Transverse colon (tissue), 4 donors: ENCODE measurements at regions not wholly inside any gene's neighbourhood (a gene's known extent, or its start where the extent isn't known, plus 50 kb on each side); places are given as distances from the start of the nearest gene placed in this dataset.

ENCODE experiments used
- DNase-seq: peaks from one replicate; pipeline ENCODE4 v3.0.0-alpha.2; 2019
- H3K27ac ChIP-seq, 4 donors: fragments of 200-600 bp; sonication (generic); 2 replicates each; pipeline ENCODE4 v1.5.1; 2016 to 2018; ENCODE audit warnings: inconsistent platforms in 4 of 4
- H3K27me3 ChIP-seq: fragments of 200-600 bp; sonication (generic); 2 replicates; pipeline ENCODE4 v1.5.1; 2017; ENCODE audit warnings: inconsistent platforms
- H3K36me3 ChIP-seq, 4 donors: fragments of 200-600 bp; sonication (generic); 2 replicates each; pipeline ENCODE4 v1.5.1; 2017 to 2019; ENCODE audit warnings: inconsistent platforms in 4 of 4
- H3K4me1 ChIP-seq, 4 donors: fragments of 200-600 bp; sonication (generic); 2 replicates each; pipeline ENCODE4 v1.5.1; 2017 to 2020; ENCODE audit warnings: inconsistent platforms in 4 of 4
- H3K4me3 ChIP-seq, 4 donors: fragments of 200-600 bp; sonication (generic); 1 replicate in 1 of 4; 2 replicates in 3 of 4; pipeline versions ENCODE4 v1.5.1 to v1.6.1; 2017 to 2019; ENCODE audit warnings: inconsistent platforms in 4 of 4
- H3K9me3 ChIP-seq, 2 donors: fragments of 200-600 bp; sonication (generic); 2 replicates each; pipeline ENCODE4 v1.5.1; 2017 to 2019; ENCODE audit warnings: inconsistent platforms in 2 of 2
- CTCF ChIP-seq, 5 experiments: fragments of 200-600 bp in 3 of 5; fragments of 450-650 bp in 2 of 5; sonication (generic) in 3 of 5; IDR thresholded peaks; 1 replicate in 2 of 5; 2 replicates in 3 of 5; pipeline ENCODE4 v1.5.1; 2016 to 2017; ENCODE audit warnings: antibody characterized with exemption in 5 of 5, inconsistent platforms in 3 of 5, mild to moderate bottlenecking in 2 of 5, moderate library complexity in 1 of 5
- EP300 ChIP-seq: sonication (generic); formaldehyde crosslinking; IDR thresholded peaks from one replicate; pipeline ENCODE4 v1.6.1; 2017; ENCODE audit warnings: antibody characterized with exemption, low read depth
- POLR2A ChIP-seq: fragments of 450-650 bp; IDR thresholded peaks from one replicate; pipeline ENCODE4 v1.6.1; 2016; ENCODE audit warnings: antibody characterized with exemption, mild to moderate bottlenecking, moderate library complexity
- POLR2AphosphoS5 ChIP-seq, 3 donors: sonication (generic); formaldehyde crosslinking; IDR thresholded peaks; one replicate each; pipeline ENCODE4 v1.6.1; 2016; ENCODE audit warnings: antibody characterized with exemption in 3 of 3
- WGBS, 2 donors: methylation state at CpG; one replicate each; pipeline ENCODE4 v1.1.5; 2018; ENCODE audit warnings: low coverage in 1 of 2; 5-methylcytosine and 5-hydroxymethylcytosine counted together
- in situ Hi-C, 4 donors: fragments of 200-750 bp; cut with MboI; loops; one replicate each; pipeline versions ENCODE4 v1.15.0 to v1.15.1; 2017; ENCODE audit warnings: low sequenced_read_pairs in 3 of 4, low pct_ligation_motif_present in 1 of 4, low pct_unique_long_range_greater_than_20kb in 1 of 4
- intact Hi-C: fragments of 100-400 bp; cut with DNase I; formaldehyde crosslinking; loops from one replicate; pipeline ENCODE4 v1.15.1; 2023; ENCODE audit warnings: low total_unique reads

GRCh38 chr14:53808042-53808441 lies 148.6 kb downstream of the BMP4 start:
- in situ Hi-C loops (no loop called here), intact Hi-C loops (no loop called here)
- Histone ChIP-seq H3K27me3 (no peaks in the 10 kb centered on the region), H3K9me3 (no peaks in the 10 kb centered on the region), H3K27ac (no peak overlapping the region), H3K36me3 (no peaks in the 10 kb centered on the region), H3K4me3 (no peak overlapping the region), H3K4me1 (no peaks in the 10 kb centered on the region)
- TF ChIP-seq CTCF (IDR thresholded peaks at IDR 0.05) (no peak), POLR2A (no peak), POLR2AphosphoS5 (IDR thresholded peaks at IDR 0.05) (no peak), EP300 (no peak)
- no peak for DNase-seq

- no peaks in the 10 kb centered on the region for H3K27me3 ChIP-seq
- no peaks in the 10 kb centered on the region for H3K9me3 ChIP-seq
- DNase-seq, result no peak
- H3K36me3 ChIP-seq, result no peaks in the 10 kb centered on the region
- no peak overlapping the region for H3K27ac ChIP-seq
- no peak overlapping the region for H3K4me3 ChIP-seq
- 51 to 57% methylated on average over 2 to 3 of the region's 3 CpGs for WGBS, 2 donors
- intact Hi-C loops, result no loop called here
- no peaks in the 10 kb centered on the region for H3K4me1 ChIP-seq
- TF ChIP-seq EP300 (no peak), POLR2AphosphoS5 (IDR thresholded peaks at IDR 0.05) (no peak), CTCF (IDR thresholded peaks at IDR 0.05) (no peak), POLR2A (no peak)
- in situ Hi-C loops, result no loop called here
These were observed 149.1 kb downstream of the BMP4 start for GRCh38 chr14:53807542-53807941.

GRCh38 chr14:53807108-53807507 lies 149.5 kb downstream of the BMP4 start:
- WGBS, 2 donors, result 81 to 85% methylated on average over 2 of the region's 2 CpGs
- Histone ChIP-seq H3K4me1 (no peaks in the 10 kb centered on the region), H3K27ac (no peak overlapping the region), H3K36me3 (no peaks in the 10 kb centered on the region), H3K9me3 (no peaks in the 10 kb centered on the region), H3K27me3 (no peaks in the 10 kb centered on the region), H3K4me3 (no peak overlapping the region)
- no peak for DNase-seq
- TF ChIP-seq EP300, result no peak
- no peak for TF ChIP-seq POLR2A
- TF ChIP-seq CTCF (IDR thresholded peaks at IDR 0.05), result no peak
- no peak for TF ChIP-seq POLR2AphosphoS5 (IDR thresholded peaks at IDR 0.05)
- intact Hi-C loops (no loop called here), in situ Hi-C loops (no loop called here)

- no peak for TF ChIP-seq POLR2A
- no peak for TF ChIP-seq EP300
- no peak for TF ChIP-seq CTCF (IDR thresholded peaks at IDR 0.05)
- TF ChIP-seq POLR2AphosphoS5 (IDR thresholded peaks at IDR 0.05), result no peak
- DNase-seq, result no peak
- H3K4me3 ChIP-seq, result no peak overlapping the region
- no peaks in the 10 kb centered on the region for H3K36me3 ChIP-seq
- 67 to 85% methylated on average over 1 of the region's 1 CpG for WGBS, 2 donors
- intact Hi-C loops, result no loop called here
- peaks cover 0 to 7% (median 3%) of the 10 kb centered on the region in 4 donors for H3K4me1 ChIP-seq
- H3K27ac ChIP-seq, result no peak overlapping the region
- H3K9me3 ChIP-seq, result no peaks in the 10 kb centered on the region
- in situ Hi-C loops, result no loop called here
- no peaks in the 10 kb centered on the region for H3K27me3 ChIP-seq
These were observed 159.9 kb downstream of the BMP4 start for GRCh38 chr14:53796734-53797133.
